Esophagus mucosa (tissue), 1 donor: ENCODE measurements at regions not wholly inside any gene's neighbourhood (a gene's known extent, or its start where the extent isn't known, plus 50 kb on each side); places are given as distances from the start of the nearest gene placed in this dataset.
"Not testable (repeated sequence)": the region's sequence is repeated elsewhere in the genome, so short reads cannot be mapped to it uniquely, and the experiment has no call there.

ENCODE experiments used
- ATAC-seq: fragments of 200-7000 bp; cut with Tn5 transposase; one replicate; pipeline ENCODE4 v1.9.1; 2020
- donor health status: DM: yes; HTN: yes; CAD: no.

DNA sequence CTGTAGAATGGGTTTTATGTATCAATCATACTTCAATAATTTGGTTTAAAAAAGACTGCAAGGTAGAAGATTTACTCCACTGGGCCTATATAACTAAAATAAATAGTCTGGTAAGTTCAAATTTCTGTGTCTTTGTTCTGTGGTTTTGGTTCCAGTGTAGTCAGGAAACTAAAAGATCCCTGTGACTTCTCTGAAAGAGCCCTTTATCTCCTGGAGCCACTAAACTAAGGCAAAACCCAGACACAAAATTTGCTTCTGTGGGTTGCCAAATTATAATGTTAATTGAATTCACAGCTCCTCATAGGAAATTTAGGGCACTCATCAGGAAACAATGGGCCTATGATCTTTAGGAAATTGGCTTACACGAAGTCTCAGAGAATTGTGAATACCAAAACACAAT is 1038.4 kb downstream of the GALC start:
- no peak for ATAC-seq

DNA sequence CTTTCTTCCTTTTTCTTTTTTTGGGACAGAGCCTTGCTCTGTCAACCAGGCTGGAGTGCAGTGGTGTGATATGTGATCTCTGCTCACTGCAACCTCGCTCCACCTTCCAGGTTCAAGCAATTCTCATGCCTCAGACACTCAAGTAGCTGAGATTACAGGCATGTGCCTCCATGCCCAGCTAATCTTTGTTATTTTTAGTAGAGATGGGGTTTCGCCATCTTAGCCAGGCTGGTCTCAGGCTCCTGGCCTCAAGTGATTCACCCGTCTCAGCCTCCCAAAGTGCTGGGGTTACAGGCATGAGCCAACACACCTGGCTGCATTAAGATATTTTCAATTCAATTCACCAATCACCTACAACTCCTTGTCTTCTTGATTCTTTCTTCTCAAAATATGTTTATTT is 1046.5 kb downstream of the GALC start:
- no peak for ATAC-seq

DNA sequence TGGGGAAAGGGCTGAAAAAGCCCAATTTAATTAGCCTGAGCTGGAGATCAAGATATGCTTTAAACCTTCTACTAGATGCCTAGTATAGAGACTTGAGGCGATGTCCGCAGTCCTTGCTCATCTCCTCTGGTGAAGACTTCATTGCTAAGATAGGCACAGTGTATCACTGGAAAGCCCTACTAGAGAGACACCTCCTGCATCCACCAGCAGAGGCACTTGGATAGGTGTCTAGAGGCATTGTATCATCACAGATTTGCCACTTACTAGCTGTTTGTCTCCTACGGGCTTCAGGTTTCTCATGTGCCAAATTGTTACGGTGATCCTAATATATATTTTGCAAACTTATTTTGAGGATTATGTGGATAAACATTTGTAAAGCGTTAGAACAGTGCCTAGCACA is 1048.5 kb downstream of the GALC start:
- ATAC-seq = no peak

DNA sequence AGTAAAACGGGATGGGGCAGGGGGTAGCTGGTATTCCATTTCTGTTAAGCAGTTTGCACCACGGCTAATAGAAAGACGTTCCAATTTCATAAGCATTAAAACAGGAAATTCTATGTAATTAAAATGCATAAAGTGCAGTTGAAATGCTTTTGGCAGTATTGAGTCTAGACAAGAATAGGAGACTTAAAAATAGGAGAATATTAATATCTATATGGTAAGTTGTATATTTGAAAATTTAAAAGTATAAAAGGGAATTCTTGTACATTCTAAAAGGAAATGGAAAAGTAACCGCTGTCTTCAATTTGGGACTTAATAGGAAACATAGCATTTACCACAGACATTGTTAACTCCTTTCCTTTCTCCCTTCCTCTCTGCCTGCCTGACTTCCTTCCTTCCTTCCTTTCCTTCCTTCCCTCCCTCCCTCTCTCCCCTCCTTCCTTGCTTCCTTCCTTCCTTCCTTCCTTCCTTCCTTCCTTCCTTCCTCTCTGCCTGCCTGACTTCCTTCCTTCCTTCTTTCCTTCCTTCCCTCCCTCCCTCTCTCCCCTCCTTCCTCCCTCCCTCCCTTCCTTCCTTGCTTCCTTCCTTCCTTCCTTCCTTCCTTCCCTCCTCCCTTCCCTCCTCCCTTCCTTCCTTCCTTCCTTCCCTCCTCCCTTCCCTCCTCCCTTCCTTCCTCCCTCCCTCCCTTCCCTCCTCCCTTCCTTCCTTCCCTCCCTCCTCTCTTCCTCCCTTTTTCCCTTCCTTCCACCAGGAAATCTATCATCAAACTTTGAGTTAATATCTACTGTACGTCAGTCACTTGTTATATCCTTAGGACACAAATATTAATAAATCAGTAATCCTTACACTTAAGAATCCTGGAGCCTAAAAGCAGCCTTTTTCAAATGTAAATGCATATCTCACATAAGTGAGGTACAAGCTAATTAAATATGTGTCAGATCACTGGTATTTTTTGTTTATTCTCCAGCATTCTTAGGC is 1049.3 kb downstream of the GALC start:
- ATAC-seq = no peak

DNA sequence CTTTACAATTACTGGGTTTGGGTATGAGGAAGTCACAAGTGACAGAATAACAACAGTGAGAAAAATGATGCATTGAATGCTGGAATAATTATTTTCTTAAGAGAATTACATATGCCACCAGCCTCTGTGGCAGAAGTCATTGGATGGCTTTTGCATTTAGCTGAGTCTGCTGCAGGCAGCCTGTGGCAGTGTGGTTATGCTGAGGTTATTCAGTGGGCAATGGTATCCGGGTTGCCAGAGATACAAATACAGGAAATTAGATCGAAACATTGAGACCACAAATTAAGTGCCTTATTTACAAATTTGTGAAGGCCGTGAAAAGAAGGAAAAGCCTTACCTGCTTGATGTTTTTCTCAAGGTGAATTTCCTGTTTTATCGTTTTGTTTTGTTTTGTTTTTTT is 1050.0 kb downstream of the GALC start:
- ATAC-seq = no peak

DNA sequence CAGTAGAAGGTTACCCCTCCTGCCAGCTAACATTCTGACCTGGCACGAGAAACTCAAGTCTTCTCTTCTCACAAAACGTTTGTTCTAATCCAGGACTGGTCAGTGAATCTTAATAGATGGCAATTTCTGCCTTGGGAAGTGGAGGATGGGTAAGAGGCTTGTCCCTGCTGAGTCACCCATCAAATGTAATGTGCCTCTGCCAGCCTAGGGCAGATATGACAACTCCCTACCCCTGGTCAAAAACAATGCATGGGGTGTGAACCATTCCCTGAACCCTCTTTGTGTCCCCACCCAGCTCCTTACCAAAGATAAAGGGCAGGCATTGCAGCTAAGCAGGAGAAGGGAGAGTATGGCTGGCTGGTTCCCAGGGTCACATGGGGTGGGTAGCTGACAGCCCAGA is 1052.9 kb downstream of the GALC start:
- no peak for ATAC-seq

DNA sequence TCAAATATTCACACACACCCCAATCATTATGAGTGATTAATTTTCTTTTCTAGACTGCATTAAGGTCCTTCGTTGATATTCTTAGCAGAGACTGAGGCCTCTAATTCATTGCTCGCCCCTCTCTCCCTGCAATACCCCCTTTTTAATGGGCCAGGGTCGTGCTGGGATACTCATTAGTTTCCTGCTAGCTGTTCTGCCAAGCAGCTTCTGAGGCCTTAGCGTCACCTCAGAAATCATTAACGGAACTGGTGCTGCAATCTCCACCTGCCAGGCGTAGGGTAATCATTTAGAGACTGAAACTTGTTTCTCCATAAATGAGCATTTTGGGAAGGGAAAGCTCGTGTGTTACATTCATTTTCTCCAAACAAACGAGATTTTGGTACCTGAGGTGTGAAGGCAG is 1054.7 kb downstream of the GALC start:
- ATAC-seq = no peak

DNA sequence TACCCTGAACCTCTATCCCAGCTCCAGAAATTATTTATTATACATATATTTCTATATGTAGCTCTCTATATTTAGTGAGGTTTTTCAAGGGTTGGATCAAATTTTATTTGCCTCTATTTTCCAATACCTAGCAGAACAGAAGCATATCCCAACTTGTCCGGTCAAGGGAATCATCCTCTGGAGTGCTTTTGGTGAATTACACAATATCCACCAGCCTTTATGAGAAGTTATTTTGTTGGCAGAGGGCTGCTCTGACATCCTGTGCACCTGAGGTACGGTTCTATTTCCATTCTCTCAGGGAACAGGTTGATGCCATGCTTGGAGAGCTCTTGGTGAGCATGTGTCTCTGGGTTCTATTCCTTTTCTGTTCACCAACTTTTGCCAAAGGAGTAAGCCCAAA is 1056.4 kb downstream of the GALC start:
- ATAC-seq = no peak

DNA sequence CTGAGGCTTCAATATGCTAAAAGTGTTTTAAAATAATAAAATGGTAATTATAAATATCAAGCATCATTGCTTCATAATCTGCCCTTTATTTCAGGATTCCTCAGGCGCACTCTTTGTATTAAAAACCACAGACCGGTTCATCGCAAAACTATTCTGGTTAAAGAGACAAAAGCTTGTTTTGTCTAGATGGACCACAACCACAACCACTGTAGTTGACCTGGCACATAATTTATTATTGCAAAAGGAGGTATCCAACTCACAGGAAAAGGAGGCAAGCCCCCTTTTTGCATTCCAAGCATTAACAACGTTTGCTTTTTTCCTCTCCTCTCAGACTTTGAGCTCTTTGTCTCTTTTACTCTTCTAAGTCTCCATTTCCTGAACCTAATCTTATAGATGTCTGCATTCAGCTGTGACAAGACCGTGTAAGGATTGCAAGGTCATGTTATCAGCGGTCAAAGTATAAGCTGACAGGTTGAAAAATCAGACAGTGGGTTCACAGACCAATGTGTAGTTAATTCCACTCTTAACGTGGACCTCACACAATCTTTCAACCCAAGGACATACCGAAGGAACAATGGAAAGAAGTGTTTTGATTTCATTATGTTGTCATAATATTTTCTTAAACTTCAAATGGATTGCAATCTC is 1057.6 kb downstream of the GALC start:
- no peak for ATAC-seq

DNA sequence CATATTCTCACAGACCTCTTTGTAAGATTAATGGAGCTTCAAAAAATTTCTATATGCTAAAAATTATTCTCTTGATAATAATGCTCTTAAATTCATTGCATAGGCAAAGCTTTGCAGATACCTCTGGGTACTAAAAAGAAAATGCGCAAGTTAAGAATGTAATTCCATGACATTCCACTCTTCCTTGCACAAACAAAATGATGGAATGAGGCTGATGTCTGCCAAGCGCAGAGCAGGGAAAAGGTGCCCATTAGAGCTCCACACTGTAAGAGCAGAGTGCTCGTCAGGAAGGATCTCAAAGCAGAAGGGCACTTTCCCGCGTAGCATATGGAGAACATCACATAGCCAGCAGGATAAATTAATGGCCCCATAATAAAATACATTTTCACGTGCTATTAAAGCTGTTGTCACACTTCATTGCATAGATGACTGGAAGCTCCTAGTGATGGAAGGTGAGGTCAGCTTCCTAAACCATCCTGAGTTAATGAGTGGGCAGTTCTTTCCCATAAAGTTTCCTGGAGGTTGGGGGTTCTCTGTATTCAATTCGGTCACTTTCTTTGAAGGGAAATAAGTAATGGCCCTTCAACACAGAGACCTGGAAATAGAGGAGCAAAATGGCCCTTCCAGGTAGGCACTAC is 1058.9 kb downstream of the GALC start:
- no peak for ATAC-seq

DNA sequence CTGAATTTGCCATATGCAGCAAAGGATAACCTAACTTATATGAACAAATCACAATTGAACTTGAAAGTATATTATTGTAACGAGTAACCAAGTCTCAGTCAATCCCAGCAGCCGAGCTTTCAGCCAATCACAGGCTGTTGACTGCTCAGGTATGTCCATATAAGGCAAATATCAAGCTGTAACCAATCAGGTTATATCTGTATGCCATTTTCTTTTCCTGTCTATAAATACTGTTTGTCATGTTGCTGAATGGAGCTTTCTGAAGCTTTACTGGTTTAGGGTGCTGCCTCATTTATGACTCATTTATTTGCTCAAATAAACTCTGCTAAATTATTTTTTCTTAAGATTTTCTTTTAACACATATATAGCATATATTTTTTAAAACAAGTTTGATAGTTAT is 1059.5 kb downstream of the GALC start:
- no peak for ATAC-seq

DNA sequence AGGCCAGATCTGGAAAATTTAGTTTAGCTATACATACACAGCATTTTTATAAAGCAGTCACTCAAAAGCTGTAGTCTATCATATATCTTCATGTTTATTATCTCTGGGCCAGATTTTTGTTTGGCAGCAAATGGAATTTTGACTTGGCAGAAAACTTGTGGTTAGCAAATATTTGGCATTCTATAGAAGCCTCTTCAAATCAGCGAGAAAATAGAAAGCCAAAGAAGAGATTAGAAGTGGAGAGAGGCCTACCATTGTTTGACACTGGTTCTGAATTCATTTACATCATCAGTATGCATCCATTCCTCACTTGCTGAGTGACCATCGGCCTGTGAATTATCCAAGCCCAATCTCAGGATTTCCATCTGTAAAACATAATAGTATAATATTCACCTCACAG is 1077.6 kb downstream of the GALC start:
- ATAC-seq = no peak

DNA sequence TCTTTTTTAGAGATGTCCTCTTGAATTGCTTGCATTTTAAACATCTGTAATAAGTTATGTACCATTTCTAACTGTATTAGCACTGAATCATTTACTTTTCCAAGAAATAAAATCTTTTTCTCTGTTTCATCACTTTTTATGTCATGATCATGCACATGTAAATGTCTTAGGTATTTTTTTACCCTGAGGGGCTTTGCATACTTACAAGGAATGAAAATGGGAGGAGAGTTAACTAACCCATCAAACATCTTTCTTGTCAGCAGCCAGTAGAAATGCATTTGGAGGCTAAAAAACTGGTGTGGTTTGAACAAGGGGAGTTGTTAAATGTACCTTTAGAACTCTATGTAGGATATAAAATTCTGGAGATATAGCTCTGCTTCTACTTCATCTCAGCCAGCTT is 1080.3 kb downstream of the GALC start:
- ATAC-seq = no peak

DNA sequence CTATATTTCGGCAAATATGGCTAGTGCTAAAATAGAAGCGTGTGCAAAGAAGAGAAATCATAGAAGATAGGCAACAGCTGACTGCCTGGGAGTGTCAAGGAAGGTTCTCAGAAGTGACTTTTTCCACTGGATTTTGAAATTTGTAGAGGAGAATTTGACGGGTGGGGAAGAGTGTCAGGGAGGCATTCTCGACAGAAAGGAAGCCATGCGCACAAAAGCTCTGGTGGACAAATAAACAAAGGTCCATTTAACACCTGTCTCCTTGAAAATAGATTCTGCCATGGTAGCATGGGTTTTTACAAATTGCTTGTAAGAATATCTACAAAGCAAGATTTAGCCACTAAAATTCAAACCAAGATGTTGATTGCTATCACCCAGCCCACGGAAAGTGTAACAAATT is 1081.5 kb downstream of the GALC start:
- no peak for ATAC-seq

DNA sequence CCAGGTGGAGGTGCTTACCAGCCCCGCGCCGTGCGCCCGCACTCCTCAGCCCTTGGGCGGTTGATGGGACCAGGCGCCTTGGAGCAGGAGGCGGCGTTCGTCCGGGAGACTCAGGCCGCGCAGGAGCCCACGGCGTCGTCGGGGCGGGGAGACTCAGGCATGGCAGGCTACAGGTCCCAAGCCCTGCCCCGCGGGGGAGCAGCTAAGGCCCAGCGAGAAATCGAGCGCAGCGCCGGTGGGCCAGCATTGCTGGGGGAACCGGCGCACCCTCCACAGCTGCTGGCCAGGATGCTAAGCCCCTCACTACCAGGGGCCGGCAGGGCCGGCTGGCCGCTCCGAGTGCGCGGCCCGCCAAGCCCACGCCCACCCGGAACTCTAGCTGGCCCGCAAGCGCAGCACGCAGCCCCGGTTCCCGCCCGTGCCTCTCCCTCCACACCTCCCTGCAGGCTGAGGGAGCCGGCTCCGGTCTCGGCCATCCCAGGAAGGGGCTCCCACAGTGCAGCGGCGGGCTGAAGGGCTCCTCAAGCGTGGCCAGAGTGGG is 1087.5 kb downstream of the GALC start:
- not testable (repeated sequence) for ATAC-seq

DNA sequence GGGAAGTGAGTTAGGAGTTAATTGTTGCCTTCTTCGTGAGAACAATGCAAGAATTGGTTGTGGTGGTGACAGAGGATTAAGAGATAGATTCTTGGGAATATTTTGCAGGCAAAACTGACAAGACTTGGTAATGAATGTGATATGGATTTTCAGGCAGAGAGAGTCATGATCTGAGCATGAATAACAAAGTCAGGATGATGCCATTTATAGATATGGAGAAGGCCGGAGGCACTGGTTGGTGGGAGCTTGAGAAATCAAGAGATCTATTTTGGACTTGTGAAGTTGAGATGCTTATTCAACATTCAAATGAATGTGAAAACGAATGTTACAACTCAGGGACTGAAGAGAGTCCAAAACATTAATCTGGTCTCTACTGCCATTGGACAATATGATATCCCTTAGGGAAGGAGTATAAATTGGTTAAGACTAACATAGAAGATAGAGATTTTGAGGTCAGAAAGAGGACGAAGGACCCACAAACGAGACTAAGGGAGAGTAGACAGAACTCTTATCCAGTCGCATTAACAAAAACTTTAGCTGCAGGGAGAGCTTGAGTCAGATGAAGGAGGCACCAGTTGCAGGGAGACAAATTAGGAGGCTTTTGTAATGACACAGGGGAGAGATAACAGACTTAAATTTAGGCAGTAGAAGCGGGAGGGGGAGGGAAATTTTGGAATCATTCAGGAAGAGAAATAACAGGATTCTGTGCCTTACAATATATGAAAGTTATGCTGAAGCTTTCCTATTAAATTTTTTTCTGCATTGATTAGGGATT is 1090.6 kb downstream of the GALC start:
- ATAC-seq = no peak

DNA sequence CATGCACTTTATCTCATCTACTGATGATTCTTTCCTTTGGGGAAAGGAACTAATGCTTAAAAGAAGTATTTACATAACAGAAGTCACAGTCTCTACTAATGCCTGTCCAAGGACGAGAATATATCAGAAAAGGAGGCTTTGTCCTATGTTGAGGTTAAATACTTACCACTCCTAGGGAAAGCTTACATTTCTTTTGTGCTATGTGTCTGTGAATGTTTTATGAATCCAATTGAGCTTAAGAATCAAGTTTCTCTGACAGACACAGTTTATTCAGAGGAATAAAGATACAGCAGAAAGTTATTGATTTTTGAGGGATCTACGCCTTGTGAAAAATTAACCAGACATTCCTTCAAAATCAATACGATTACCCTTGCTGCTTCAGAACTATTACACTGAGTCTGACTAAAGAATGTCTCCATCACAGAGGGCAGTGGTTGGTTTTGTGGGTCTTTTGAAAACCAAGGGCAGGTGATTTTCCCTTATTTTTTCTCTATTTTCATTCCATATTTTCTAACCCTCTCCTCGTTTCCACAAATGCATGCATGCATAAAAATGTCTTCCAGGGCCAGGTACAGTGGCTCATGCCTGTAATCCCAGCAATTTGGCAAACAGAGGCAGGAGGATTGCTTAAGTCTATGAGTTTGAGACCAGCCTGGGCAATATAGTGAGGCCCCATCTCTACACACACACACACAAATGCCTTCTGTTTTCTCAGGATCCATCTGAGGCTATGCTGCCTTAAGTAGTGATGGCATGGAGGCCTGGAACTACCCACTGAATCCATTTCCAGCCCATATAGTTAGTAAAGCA is 1095.1 kb downstream of the GALC start:
- no peak for ATAC-seq

DNA sequence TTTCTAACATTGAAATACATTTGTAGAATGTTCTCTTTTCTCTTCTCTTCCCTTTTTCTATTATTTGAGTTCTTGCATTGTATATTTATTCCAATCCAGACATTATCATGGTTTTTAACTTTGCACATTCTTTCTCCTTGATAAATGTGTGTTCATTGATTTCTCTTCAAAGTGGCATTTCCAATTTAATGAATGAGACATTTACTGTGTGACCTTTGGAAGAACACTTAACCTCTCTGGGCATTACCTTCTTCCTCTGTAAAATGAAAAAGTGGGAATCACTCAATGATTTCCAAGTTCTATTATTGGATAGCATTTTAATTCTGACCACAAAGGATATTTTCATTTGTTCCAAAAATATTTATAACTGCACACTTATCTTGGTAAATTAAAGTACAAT is 1095.8 kb downstream of the GALC start:
- ATAC-seq = no peak

DNA sequence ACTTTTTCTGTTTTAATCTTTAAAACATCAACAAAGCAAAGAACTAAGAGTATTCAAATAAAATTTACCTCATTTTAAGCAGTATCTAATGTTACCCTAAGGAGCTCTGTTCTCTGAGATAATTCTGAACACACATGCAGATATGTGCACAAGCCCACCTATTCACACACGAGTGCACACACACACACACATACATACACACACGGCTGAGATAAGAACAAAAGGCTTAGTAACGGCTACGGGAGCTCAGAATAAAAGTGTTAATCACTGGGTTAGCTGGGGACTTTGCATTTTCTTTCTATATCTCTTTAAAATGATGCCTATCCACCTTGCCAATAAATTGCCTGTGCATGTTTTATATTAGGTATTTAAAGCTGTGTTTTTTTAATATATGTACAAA is 1096.3 kb downstream of the GALC start:
- ATAC-seq = no peak

DNA sequence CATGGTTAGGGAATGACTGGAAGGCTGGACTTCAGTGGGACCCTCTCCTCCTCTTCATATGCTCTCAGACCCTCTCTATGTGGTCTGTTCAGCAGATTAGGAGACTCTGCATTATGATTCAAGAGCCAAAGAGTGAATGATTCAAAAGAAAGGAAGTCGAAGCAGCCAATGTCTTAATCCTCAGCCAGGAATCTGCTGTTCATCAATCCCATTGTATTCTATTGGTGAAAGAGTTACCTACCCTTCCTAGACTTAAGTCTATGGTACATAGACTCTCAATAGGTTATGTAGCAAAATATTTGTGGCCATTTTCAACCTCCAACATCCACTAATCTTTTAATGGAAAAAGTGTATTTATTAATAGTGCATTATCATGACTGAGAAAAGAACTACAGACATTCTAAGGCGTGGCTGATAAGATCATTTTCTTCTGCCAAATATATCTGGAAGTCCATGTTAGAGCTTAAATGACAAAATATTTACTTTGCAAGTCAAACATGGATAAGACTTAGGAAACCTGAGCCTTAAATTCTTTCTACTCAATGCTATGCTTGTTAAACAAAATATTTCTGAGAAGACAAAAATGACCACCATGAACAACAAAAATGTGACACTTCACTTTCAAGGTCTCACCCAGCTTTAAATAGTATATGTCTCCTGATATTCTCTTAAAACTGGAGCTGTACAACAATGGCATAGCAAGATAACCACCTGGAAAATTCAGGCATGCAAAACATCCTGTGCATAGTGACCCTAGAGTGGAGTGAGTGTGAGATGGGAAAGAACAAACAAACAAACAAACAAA is 1100.6 kb downstream of the GALC start:
- no peak for ATAC-seq

DNA sequence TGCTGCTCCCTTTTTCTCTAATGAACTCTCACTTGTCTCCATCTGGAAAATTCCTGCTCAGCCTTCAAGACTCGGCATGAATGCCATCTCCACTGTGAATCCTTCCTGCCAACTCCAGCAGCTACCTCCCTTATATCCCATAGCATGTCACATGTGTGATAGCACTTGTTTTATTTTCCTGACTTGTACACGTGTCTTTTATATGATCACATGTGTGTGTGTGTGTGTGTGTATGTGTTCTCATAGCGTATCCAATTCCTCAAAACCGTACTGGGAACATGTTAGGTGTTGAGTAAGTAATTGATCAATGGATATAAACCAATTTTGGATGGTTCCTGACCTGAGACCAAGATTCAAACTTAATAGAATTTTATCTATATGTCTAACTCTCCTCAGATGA is 1107.7 kb downstream of the GALC start:
- no peak for ATAC-seq
